Dedifferentiated amniotic fluid mesenchymal stem cell (primary cell): ENCODE measurements at regions not wholly inside any gene's neighbourhood (a gene's known extent, or its start where the extent isn't known, plus 50 kb on each side); places are given as distances from the start of the nearest gene placed in this dataset.
A peak's percentile ranks its signal among the peaks of the same experiment; 100 is the strongest.

Experiments used
- DNase-seq: peaks from one replicate; pipeline ENCODE4 v3.0.0-alpha.2; 2016; ENCODE audit errors: extremely low spot score

GRCh38 chr10:59553162-59553900 is 156.3 kb downstream of the SLC16A9 start:
- no peak for DNase-seq

- no peak for DNase-seq
These were observed 159.6 kb downstream of the SLC16A9 start for GRCh38 chr10:59550061-59550460.

- DNase-seq, result no peak
These were observed 171.0 kb downstream of the SLC16A9 start for GRCh38 chr10:59538623-59539022.

- no peak for DNase-seq
These were observed 172.1 kb downstream of the SLC16A9 start for GRCh38 chr10:59537501-59537900.

GRCh38 chr10:59536167-59537014 is 173.3 kb downstream of the SLC16A9 start:
- DNase-seq, result peak; percentile 94

- DNase-seq, result no peak
These were observed 162.0 kb upstream of the FAM13C start for GRCh38 chr10:59524348-59524747.

GRCh38 chr10:59523851-59524250 is 161.5 kb upstream of the FAM13C start:
- no peak for DNase-seq

- DNase-seq, result no peak
These were observed 155.6 kb upstream of the FAM13C start for GRCh38 chr10:59517996-59518395.

- no peak for DNase-seq
These were observed 155.1 kb upstream of the FAM13C start for GRCh38 chr10:59517341-59517899.

GRCh38 chr10:59513558-59513957 is 151.2 kb upstream of the FAM13C start:
- peak; percentile 34 for DNase-seq

- no peak for DNase-seq
These were observed 150.6 kb upstream of the FAM13C start for GRCh38 chr10:59512951-59513350.

GRCh38 chr10:59508956-59509355 is 146.6 kb upstream of the FAM13C start:
- DNase-seq, result no peak

- no peak for DNase-seq
These were observed 145.9 kb upstream of the FAM13C start for GRCh38 chr10:59508296-59508695.

- no peak for DNase-seq
These were observed 143.6 kb upstream of the FAM13C start for GRCh38 chr10:59505926-59506325.

- no peak for DNase-seq
These were observed 137.1 kb upstream of the FAM13C start for GRCh38 chr10:59499460-59499859.

- DNase-seq, result no peak
These were observed 130.7 kb upstream of the FAM13C start for GRCh38 chr10:59493017-59493416.

- DNase-seq, result no peak
These were observed 117.1 kb upstream of the FAM13C start for GRCh38 chr10:59479426-59479825.

GRCh38 chr10:59470570-59470969 is 108.2 kb upstream of the FAM13C start:
- no peak for DNase-seq

- DNase-seq, result no peak
These were observed 102.7 kb upstream of the FAM13C start for GRCh38 chr10:59465088-59465487.

- no peak for DNase-seq
These were observed 102.1 kb upstream of the FAM13C start for GRCh38 chr10:59464483-59464882.

GRCh38 chr10:59463909-59464308 is 101.6 kb upstream of the FAM13C start:
- no peak for DNase-seq

- DNase-seq, result no peak
These were observed 98.3 kb upstream of the FAM13C start for GRCh38 chr10:59460601-59461000.

GRCh38 chr10:59456199-59456598 is 93.8 kb upstream of the FAM13C start:
- no peak for DNase-seq
